Choroid plexus epithelial cell (primary cell): ENCODE measurements at regions not wholly inside any gene's neighbourhood (a gene's known extent, or its start where the extent isn't known, plus 50 kb on each side); places are given as distances from the start of the nearest gene placed in this dataset.

Experiments
- DNase-seq: peaks from one replicate; pipeline ENCODE4 v3.0.0-alpha.2; 2010; ENCODE audit warnings: low read depth
- H3K4me3 ChIP-seq: 2 replicates; pipeline ENCODE4 v1.5.1; 2011; ENCODE audit warnings: low read depth, mild to moderate bottlenecking, control low read depth, low read length, moderate library complexity
- CTCF ChIP-seq: conservative IDR thresholded peaks from 2 replicates; pipeline ENCODE4 v1.5.1; 2011; ENCODE audit warnings: low read depth, mild to moderate bottlenecking, control low read depth, inconsistent platforms, low read length, moderate library complexity

GRCh38 chr19:31424861-31425620 lies 75.8 kb upstream of the TSHZ3 start:
- DNase-seq, result no peak
- H3K4me3 ChIP-seq, result no peak overlapping the region
- TF ChIP-seq CTCF, result no peak

GRCh38 chr19:31427857-31428256 lies 78.6 kb upstream of the TSHZ3 start:
- TF ChIP-seq CTCF, result no peak
- no peak overlapping the region for H3K4me3 ChIP-seq
- DNase-seq, result no peak

GRCh38 chr19:31430381-31430780 lies 81.1 kb upstream of the TSHZ3 start:
- no peak for TF ChIP-seq CTCF
- DNase-seq, result no peak
- no peak overlapping the region for H3K4me3 ChIP-seq

GRCh38 chr19:31432201-31432810 lies 83.1 kb upstream of the TSHZ3 start:
- H3K4me3 ChIP-seq, result no peak overlapping the region
- no peak for DNase-seq
- no peak for TF ChIP-seq CTCF

GRCh38 chr19:31436121-31436776 lies 87.0 kb upstream of the TSHZ3 start:
- peak; percentile 33 for TF ChIP-seq CTCF
- peak; percentile 66 for DNase-seq
- no peak overlapping the region for H3K4me3 ChIP-seq

- no peak for TF ChIP-seq CTCF
- H3K4me3 ChIP-seq, result no peak overlapping the region
- no peak for DNase-seq
Observed at GRCh38 chr19:31438401-31439269, 89.4 kb upstream of the TSHZ3 start.
